Vagina (tissue), 2 donors: ENCODE measurements at regions not wholly inside any gene's neighbourhood (a gene's known extent, or its start where the extent isn't known, plus 50 kb on each side); places are given as distances from the start of the nearest gene placed in this dataset.

ENCODE experiments used
- POLR2A ChIP-seq, 2 donors: fragments of 450-650 bp; IDR thresholded peaks; one replicate each; pipeline ENCODE4 v1.6.1; 2017; ENCODE audit warnings: antibody characterized with exemption in 2 of 2, mild to moderate bottlenecking in 2 of 2, moderate library complexity in 2 of 2
- POLR2AphosphoS5 ChIP-seq, 2 donors: sonication (generic); formaldehyde crosslinking; IDR thresholded peaks; one replicate each; pipeline ENCODE4 v1.9.0; 2017; ENCODE audit warnings: antibody characterized with exemption in 2 of 2, mild to moderate bottlenecking in 2 of 2, low read depth in 1 of 2; ENCODE audit not compliant: insufficient read depth in 1 of 2
- TF ChIP-seq, protein P1 (sequence below), 3 experiments: fragments of 450-650 bp in 2 of 3; fragments of 200-600 bp in 1 of 3; sonication (generic) in 1 of 3; IDR thresholded peaks; one replicate each; pipeline ENCODE4 v1.5.1; 2017 to 2019; ENCODE audit warnings: antibody characterized with exemption in 3 of 3, mild to moderate bottlenecking in 2 of 3, moderate library complexity in 2 of 3

- TF ChIP-seq, protein P1, sequence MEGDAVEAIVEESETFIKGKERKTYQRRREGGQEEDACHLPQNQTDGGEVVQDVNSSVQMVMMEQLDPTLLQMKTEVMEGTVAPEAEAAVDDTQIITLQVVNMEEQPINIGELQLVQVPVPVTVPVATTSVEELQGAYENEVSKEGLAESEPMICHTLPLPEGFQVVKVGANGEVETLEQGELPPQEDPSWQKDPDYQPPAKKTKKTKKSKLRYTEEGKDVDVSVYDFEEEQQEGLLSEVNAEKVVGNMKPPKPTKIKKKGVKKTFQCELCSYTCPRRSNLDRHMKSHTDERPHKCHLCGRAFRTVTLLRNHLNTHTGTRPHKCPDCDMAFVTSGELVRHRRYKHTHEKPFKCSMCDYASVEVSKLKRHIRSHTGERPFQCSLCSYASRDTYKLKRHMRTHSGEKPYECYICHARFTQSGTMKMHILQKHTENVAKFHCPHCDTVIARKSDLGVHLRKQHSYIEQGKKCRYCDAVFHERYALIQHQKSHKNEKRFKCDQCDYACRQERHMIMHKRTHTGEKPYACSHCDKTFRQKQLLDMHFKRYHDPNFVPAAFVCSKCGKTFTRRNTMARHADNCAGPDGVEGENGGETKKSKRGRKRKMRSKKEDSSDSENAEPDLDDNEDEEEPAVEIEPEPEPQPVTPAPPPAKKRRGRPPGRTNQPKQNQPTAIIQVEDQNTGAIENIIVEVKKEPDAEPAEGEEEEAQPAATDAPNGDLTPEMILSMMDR (IDR thresholded peaks at IDR 0.05): no peak
- no peak for TF ChIP-seq POLR2AphosphoS5 (IDR thresholded peaks at IDR 0.05; ENCODE audit: insufficient read depth in 1 of 2, low read depth in 1 of 2)
- TF ChIP-seq POLR2A (IDR thresholded peaks at IDR 0.05): no peak
Observed at GRCh38 chr4:176845636-176846035, 52.9 kb upstream of the VEGFC start.
